ENCODE measurements at regions not wholly inside any gene's neighbourhood (a gene's known extent, or its start where the extent isn't known, plus 50 kb on each side); places are given as distances from the start of the nearest gene placed in this dataset.

GRCh38 chr3:24661175-24661584, 166.5 kb upstream of the THRB start:
- TF ChIP-seq CTCF (IDR thresholded peaks at IDR 0.05): no peak
- no peak for TF ChIP-seq POLR2A (IDR thresholded peaks at IDR 0.05; ENCODE audit: low read length)
- no peak for TF ChIP-seq MAZ (IDR thresholded peaks at IDR 0.05; ENCODE audit: borderline replicate concordance, low read depth, low read length)
- TF ChIP-seq RAD21 (conservative IDR thresholded peaks at IDR 0.05 in 1 of 2, IDR thresholded peaks at IDR 0.05 in 1 of 2): no peak
- TF ChIP-seq MAX (IDR thresholded peaks at IDR 0.05): no peak
- no peak for TF ChIP-seq E2F6 (IDR thresholded peaks at IDR 0.05; ENCODE audit: borderline replicate concordance, low read depth)
- no peak for TF ChIP-seq EP300 (IDR thresholded peaks at IDR 0.05)
- no peak for TF ChIP-seq KDM1A (IDR thresholded peaks at IDR 0.05; ENCODE audit: low read depth)
- TF ChIP-seq ZFP36 (IDR thresholded peaks at IDR 0.05; ENCODE audit: borderline replicate concordance, partially characterized antibody): no peak
- no peak for TF ChIP-seq MAFK (IDR thresholded peaks at IDR 0.05; ENCODE audit: partially characterized antibody)
- TF ChIP-seq KDM5A (IDR thresholded peaks at IDR 0.05): no peak
- TF ChIP-seq SMC3 (IDR thresholded peaks at IDR 0.05): no peak
- TF ChIP-seq BHLHE40 (IDR thresholded peaks at IDR 0.05; ENCODE audit: low read depth, low read length): no peak
